Hepatocyte (in vitro differentiated cells): ENCODE measurements at regions not wholly inside any gene's neighbourhood (a gene's known extent, or its start where the extent isn't known, plus 50 kb on each side); places are given as distances from the start of the nearest gene placed in this dataset.
"Not testable (repeated sequence)": the region's sequence is repeated elsewhere in the genome, so short reads cannot be mapped to it uniquely, and the experiment has no call there.

Experiments used
- CTCF ChIP-seq: fragments of 200-600 bp; sonication (generic); IDR thresholded peaks from 2 replicates; pipeline ENCODE4 v1.5.1; 2016; ENCODE audit warnings: antibody characterized with exemption, mild to moderate bottlenecking; ENCODE audit not compliant: poor library complexity
- EZH2 ChIP-seq: fragments of 200-600 bp; sonication (generic); IDR thresholded peaks from 2 replicates; pipeline ENCODE4 v1.6.1; 2016; ENCODE audit warnings: antibody characterized with exemption, mild to moderate bottlenecking, borderline replicate concordance
- EZH2phosphoT487 ChIP-seq: fragments of 200-600 bp; sonication (generic); IDR thresholded peaks from one replicate; pipeline ENCODE4 v1.6.1; 2018; ENCODE audit warnings: antibody characterized with exemption, mild to moderate bottlenecking, low read depth, moderate library complexity; ENCODE audit not compliant: unreplicated experiment, severe bottlenecking

GRCh38 chr15:21174761-21175160 lies 265.5 kb downstream of the POTEB3 start:
- not testable (repeated sequence) for TF ChIP-seq CTCF, EZH2, EZH2phosphoT487
